GM12878 (cell line): ENCODE measurements at regions not wholly inside any gene's neighbourhood (a gene's known extent, or its start where the extent isn't known, plus 50 kb on each side); places are given as distances from the start of the nearest gene placed in this dataset.

Experiments
- BRCA1 ChIP-seq: IDR thresholded peaks from 2 replicates; pipeline ENCODE4 v1.6.1; 2011; ENCODE audit warnings: low read depth, low read length, improper control_type of control experiment
- CREB1 ChIP-seq: IDR thresholded peaks from 2 replicates; pipeline ENCODE4 v1.6.1; 2012; ENCODE audit warnings: low read depth, mild to moderate bottlenecking, inconsistent platforms
- EED ChIP-seq: sonication (generic); IDR thresholded peaks from 2 replicates; pipeline ENCODE4 v1.6.1; 2016; ENCODE audit warnings: antibody characterized with exemption, low read depth
- HDGF ChIP-seq: fragments of 450-650 bp; IDR thresholded peaks from 2 replicates; pipeline ENCODE4 v1.6.1; 2016; ENCODE audit warnings: antibody characterized with exemption
- NFYB ChIP-seq: IDR thresholded peaks from 2 replicates; pipeline ENCODE4 v1.6.1; 2011; ENCODE audit warnings: low read depth, mild to moderate bottlenecking, low read length, improper control_type of control experiment, moderate library complexity; ENCODE audit not compliant: insufficient read depth
- POLR2AphosphoS2 ChIP-seq: IDR thresholded peaks from 2 replicates; pipeline ENCODE4 v1.6.1; 2011; ENCODE audit warnings: low read depth, mild to moderate bottlenecking, low read length, improper control_type of control experiment, moderate library complexity
- TAF1 ChIP-seq: IDR thresholded peaks from 2 replicates; pipeline ENCODE4 v1.6.1; 2011; ENCODE audit warnings: mild to moderate bottlenecking, low read depth, low read length, borderline replicate concordance
- ZNF274 ChIP-seq: IDR thresholded peaks from one replicate; pipeline ENCODE4 v1.8.0; 2011; ENCODE audit not compliant: insufficient read length, insufficient read depth
- TF ChIP-seq, protein P1 (sequence below), 3 experiments: IDR thresholded peaks in 2 of 3; conservative IDR thresholded peaks in 1 of 3; 2 replicates each; pipeline ENCODE4 v1.5.1; 2011; ENCODE audit warnings: low read depth in 3 of 3, low read length in 3 of 3, mild to moderate bottlenecking in 3 of 3, control low read depth in 2 of 3, moderate library complexity in 2 of 3, inconsistent platforms in 1 of 3, mixed read lengths in 1 of 3; ENCODE audit not compliant: control insufficient read depth in 2 of 3, insufficient read depth in 1 of 3; ENCODE audit errors: extremely low read depth in 1 of 3
- TF ChIP-seq, protein P2 (sequence below): IDR thresholded peaks from 2 replicates; pipeline ENCODE4 v1.6.1; 2012; ENCODE audit warnings: mild to moderate bottlenecking, low read depth, low read length

DNA sequence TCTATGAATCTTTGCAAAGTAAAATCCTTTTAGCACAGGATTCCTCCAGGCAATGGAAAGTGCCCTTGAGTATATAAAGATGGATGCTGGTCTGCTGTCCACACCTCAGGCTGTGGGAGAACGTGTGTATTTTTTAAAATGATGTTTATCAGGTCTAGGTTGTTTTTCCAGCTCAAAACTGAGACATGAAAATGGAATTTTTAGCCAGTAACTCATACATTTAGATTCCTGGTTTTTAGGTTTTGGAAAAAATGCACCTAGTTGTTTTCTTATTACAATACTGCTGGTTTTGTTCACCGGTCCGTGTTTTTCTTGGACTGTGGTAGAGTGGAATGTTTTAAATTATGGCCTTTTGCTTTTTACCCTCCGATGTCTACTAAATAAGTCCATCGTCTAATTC is 554.7 kb downstream of the SOX6 start:
- TF ChIP-seq, protein P1, sequence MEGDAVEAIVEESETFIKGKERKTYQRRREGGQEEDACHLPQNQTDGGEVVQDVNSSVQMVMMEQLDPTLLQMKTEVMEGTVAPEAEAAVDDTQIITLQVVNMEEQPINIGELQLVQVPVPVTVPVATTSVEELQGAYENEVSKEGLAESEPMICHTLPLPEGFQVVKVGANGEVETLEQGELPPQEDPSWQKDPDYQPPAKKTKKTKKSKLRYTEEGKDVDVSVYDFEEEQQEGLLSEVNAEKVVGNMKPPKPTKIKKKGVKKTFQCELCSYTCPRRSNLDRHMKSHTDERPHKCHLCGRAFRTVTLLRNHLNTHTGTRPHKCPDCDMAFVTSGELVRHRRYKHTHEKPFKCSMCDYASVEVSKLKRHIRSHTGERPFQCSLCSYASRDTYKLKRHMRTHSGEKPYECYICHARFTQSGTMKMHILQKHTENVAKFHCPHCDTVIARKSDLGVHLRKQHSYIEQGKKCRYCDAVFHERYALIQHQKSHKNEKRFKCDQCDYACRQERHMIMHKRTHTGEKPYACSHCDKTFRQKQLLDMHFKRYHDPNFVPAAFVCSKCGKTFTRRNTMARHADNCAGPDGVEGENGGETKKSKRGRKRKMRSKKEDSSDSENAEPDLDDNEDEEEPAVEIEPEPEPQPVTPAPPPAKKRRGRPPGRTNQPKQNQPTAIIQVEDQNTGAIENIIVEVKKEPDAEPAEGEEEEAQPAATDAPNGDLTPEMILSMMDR (IDR thresholded peaks at IDR 0.05 in 2 of 3, conservative IDR thresholded peaks at IDR 0.05 in 1 of 3; ENCODE audit: control insufficient read depth in 2 of 3, extremely low read depth in 1 of 3, insufficient read depth in 1 of 3, low read depth in 3 of 3, low read length in 3 of 3): no peak
- TF ChIP-seq CREB1: no peak
- TF ChIP-seq POLR2AphosphoS2: no peak
- no peak for TF ChIP-seq BRCA1
- TF ChIP-seq ZNF274: no peak
- TF ChIP-seq NFYB: no peak
- TF ChIP-seq TAF1: no peak
- no peak for TF ChIP-seq EED
- TF ChIP-seq, protein P2, sequence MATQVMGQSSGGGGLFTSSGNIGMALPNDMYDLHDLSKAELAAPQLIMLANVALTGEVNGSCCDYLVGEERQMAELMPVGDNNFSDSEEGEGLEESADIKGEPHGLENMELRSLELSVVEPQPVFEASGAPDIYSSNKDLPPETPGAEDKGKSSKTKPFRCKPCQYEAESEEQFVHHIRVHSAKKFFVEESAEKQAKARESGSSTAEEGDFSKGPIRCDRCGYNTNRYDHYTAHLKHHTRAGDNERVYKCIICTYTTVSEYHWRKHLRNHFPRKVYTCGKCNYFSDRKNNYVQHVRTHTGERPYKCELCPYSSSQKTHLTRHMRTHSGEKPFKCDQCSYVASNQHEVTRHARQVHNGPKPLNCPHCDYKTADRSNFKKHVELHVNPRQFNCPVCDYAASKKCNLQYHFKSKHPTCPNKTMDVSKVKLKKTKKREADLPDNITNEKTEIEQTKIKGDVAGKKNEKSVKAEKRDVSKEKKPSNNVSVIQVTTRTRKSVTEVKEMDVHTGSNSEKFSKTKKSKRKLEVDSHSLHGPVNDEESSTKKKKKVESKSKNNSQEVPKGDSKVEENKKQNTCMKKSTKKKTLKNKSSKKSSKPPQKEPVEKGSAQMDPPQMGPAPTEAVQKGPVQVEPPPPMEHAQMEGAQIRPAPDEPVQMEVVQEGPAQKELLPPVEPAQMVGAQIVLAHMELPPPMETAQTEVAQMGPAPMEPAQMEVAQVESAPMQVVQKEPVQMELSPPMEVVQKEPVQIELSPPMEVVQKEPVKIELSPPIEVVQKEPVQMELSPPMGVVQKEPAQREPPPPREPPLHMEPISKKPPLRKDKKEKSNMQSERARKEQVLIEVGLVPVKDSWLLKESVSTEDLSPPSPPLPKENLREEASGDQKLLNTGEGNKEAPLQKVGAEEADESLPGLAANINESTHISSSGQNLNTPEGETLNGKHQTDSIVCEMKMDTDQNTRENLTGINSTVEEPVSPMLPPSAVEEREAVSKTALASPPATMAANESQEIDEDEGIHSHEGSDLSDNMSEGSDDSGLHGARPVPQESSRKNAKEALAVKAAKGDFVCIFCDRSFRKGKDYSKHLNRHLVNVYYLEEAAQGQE: no peak
- no peak for TF ChIP-seq HDGF
